LNCAP (cell line): ENCODE measurements at regions not wholly inside any gene's neighbourhood (a gene's known extent, or its start where the extent isn't known, plus 50 kb on each side); places are given as distances from the start of the nearest gene placed in this dataset.

Experiments used
- CTCF ChIP-seq: fragments of 450-650 bp; IDR thresholded peaks from 2 replicates; pipeline ENCODE4 v1.5.1; 2017; ENCODE audit warnings: mild to moderate bottlenecking

- TF ChIP-seq CTCF: no peak
Measured at GRCh38 chr20:17044891-17045290, 181.9 kb upstream of the PCSK2 start.

- no peak for TF ChIP-seq CTCF
Measured at GRCh38 chr20:17059465-17059864, 167.4 kb upstream of the PCSK2 start.

GRCh38 chr20:17061715-17062114, 165.1 kb upstream of the PCSK2 start:
- no peak for TF ChIP-seq CTCF

- TF ChIP-seq CTCF: no peak
Measured at GRCh38 chr20:17062712-17063111, 164.1 kb upstream of the PCSK2 start.

- TF ChIP-seq CTCF: no peak
Measured at GRCh38 chr20:17066902-17067301, 159.9 kb upstream of the PCSK2 start.

GRCh38 chr20:17068084-17068711, 158.6 kb upstream of the PCSK2 start:
- TF ChIP-seq CTCF: no peak

GRCh38 chr20:17077030-17077429, 149.8 kb upstream of the PCSK2 start:
- no peak for TF ChIP-seq CTCF

- TF ChIP-seq CTCF: no peak
Measured at GRCh38 chr20:17083738-17084137, 143.1 kb upstream of the PCSK2 start.
